Astrocyte (in vitro differentiated cells and primary cell): ENCODE measurements at regions not wholly inside any gene's neighbourhood (a gene's known extent, or its start where the extent isn't known, plus 50 kb on each side); places are given as distances from the start of the nearest gene placed in this dataset.

Source experiments
- CTCF ChIP-seq: IDR thresholded peaks from 2 replicates; pipeline ENCODE4 v1.5.1; 2011; ENCODE audit warnings: low read depth, mild to moderate bottlenecking, inconsistent platforms, low read length, moderate library complexity; ENCODE audit not compliant: insufficient read depth
- EZH2 ChIP-seq: IDR thresholded peaks from 2 replicates; pipeline ENCODE4 v1.6.1; 2012; ENCODE audit warnings: mild to moderate bottlenecking, low read length, inconsistent platforms; ENCODE audit not compliant: insufficient read depth

- TF ChIP-seq CTCF, result no peak
- TF ChIP-seq EZH2, result no peak
Observed at GRCh38 chr11:109001585-109001984, 336.7 kb downstream of the DDX10 start.
